Esophagus (tissue), 2 donors: ENCODE measurements at regions not wholly inside any gene's neighbourhood (a gene's known extent, or its start where the extent isn't known, plus 50 kb on each side); places are given as distances from the start of the nearest gene placed in this dataset.

ENCODE experiments used
- H3K27ac ChIP-seq, 2 donors: one replicate each; pipeline ENCODE4 v1.5.1; 2013; ENCODE audit warnings: low read depth in 2 of 2, mild to moderate bottlenecking in 2 of 2, inconsistent platforms in 1 of 2, low read length in 1 of 2, moderate library complexity in 1 of 2
- H3K27me3 ChIP-seq, 2 donors: one replicate each; pipeline ENCODE4 v1.6.1; 2013; ENCODE audit warnings: low read length in 2 of 2, control low read depth in 1 of 2, mild to moderate bottlenecking in 1 of 2; ENCODE audit not compliant: insufficient read depth in 2 of 2, control insufficient read depth in 1 of 2
- H3K36me3 ChIP-seq, 2 donors: one replicate each; pipeline ENCODE4 v1.6.1; 2013; ENCODE audit warnings: low read length in 1 of 2; ENCODE audit not compliant: control insufficient read depth in 2 of 2, insufficient read depth in 2 of 2
- H3K4me1 ChIP-seq, 2 donors: one replicate each; pipeline ENCODE4 v1.6.1; 2013; ENCODE audit warnings: low read length in 1 of 2; ENCODE audit not compliant: control insufficient read depth in 2 of 2, insufficient read depth in 2 of 2
- H3K4me3 ChIP-seq, 2 donors: one replicate each; pipeline ENCODE4 v1.5.1; 2013; ENCODE audit warnings: low read length in 2 of 2, mild to moderate bottlenecking in 2 of 2, low read depth in 1 of 2, moderate library complexity in 1 of 2
- H3K9me3 ChIP-seq, 2 donors: one replicate each; pipeline ENCODE4 v1.6.1; 2013; ENCODE audit warnings: mild to moderate bottlenecking in 2 of 2, low read depth in 1 of 2, low read length in 1 of 2, moderate library complexity in 1 of 2; ENCODE audit not compliant: control insufficient read depth in 2 of 2, insufficient read depth in 1 of 2
- WGBS, 2 donors: extraction: QIAGEN DNeasy Blood & Tissue Kit; methylation state at CpG; one replicate each; pipeline ENCODE4 v1.1.7; 2013; 5-methylcytosine and 5-hydroxymethylcytosine counted together
- donor health status: healthy with polysubstance abuse.
- donor health status: Bipolar disorder and iron deficiency.

GRCh38 chr7:124208642-124209041 is 175.8 kb upstream of the TMEM229A start:
- no peak overlapping the region for H3K4me3 ChIP-seq
- H3K27me3 ChIP-seq: no peaks in the 10 kb centered on the region
- H3K36me3 ChIP-seq: no peaks in the 10 kb centered on the region
- no peak overlapping the region for H3K27ac ChIP-seq
- no peaks in the 10 kb centered on the region for H3K4me1 ChIP-seq
- H3K9me3 ChIP-seq: no peaks in the 10 kb centered on the region
- 56 to 64% methylated on average over 2 of the region's 2 CpGs for WGBS, 2 donors

DNA sequence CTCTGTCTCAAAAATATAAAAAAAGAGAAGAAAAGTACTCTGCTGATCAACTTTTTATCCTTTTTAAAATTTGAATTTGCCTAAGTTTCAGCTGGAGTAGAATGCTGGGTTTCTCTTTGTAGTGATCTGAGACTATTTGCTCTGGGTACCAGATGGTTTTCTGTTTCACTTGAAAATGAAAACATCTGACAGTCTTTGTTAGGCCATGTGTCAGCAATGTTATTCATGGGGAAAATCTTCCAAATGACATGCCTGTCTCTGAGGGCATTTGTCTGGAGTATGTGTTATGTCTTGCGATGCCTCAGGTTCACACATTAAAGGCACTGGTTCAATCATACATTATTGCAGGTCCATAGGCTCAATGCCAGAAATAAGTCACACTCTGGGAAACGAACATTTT is 175.3 kb upstream of the TMEM229A start:
- Histone ChIP-seq H3K27ac (no peak overlapping the region), H3K36me3 (no peaks in the 10 kb centered on the region), H3K4me3 (no peak overlapping the region), H3K27me3 (no peaks in the 10 kb centered on the region), H3K9me3 (no peaks in the 10 kb centered on the region), H3K4me1 (no peaks in the 10 kb centered on the region)
- 42 to 54% methylated on average over 2 of the region's 2 CpGs for WGBS, 2 donors

DNA sequence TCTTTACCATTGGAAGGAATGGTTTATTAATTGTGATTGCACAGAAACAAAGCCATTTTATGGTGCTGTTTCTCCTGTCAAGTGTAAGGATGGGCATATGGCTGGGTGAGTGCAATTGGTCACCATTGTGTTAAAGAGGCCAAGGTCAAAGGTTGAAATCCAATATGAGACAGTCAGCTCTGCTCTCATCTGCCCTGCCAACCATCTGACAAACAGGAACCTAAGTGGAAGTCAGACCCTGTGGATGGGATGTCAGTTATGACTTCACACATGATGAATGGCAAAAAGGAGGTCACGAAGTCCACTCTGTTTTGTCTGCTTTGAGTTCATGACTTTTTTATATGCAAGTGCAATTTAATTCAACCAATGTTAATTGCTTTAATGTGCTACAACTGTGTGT is 172.7 kb upstream of the TMEM229A start:
- Histone ChIP-seq H3K9me3 (no peaks in the 10 kb centered on the region), H3K36me3 (no peaks in the 10 kb centered on the region), H3K27me3 (no peaks in the 10 kb centered on the region), H3K27ac (no peak overlapping the region), H3K4me1 (no peaks in the 10 kb centered on the region), H3K4me3 (no peak overlapping the region)
- WGBS, 2 donors: 62 to 67% methylated on average over 1 of the region's 1 CpG

GRCh38 chr7:124202546-124202945 is 169.7 kb upstream of the TMEM229A start:
- no peak overlapping the region for H3K4me3 ChIP-seq
- H3K4me1 ChIP-seq: no peaks in the 10 kb centered on the region
- 96 to 100% methylated on average over 1 of the region's 1 CpG for WGBS, 2 donors
- H3K27ac ChIP-seq: no peak overlapping the region
- no peaks in the 10 kb centered on the region for H3K9me3 ChIP-seq
- H3K27me3 ChIP-seq: no peaks in the 10 kb centered on the region
- no peaks in the 10 kb centered on the region for H3K36me3 ChIP-seq

GRCh38 chr7:124201768-124202349 is 169.0 kb upstream of the TMEM229A start:
- WGBS, 2 donors: 64 to 69% methylated on average over 3 of the region's 3 CpGs
- Histone ChIP-seq H3K27ac (no peak overlapping the region), H3K36me3 (no peaks in the 10 kb centered on the region), H3K9me3 (no peaks in the 10 kb centered on the region), H3K4me1 (no peaks in the 10 kb centered on the region), H3K27me3 (no peaks in the 10 kb centered on the region), H3K4me3 (no peak overlapping the region)

DNA sequence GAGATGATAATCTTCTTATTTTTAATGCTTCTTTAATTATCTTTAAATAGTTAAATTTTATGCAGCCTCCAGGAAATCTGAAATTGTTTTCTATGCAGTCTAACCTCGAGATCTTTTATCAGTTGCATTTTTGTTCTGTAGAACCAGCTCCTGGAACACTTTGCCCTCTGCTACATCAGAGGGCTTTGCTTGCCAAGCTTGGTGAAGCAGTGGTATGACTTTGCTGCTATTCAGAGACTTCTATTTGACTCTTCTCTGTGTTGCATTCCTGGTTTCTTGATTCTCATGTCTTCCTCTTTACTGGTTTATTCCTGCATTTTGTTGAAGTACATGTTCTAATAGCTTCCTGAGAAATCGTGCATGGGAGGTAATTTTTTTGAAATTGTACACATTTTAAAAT is 163.7 kb upstream of the TMEM229A start:
- H3K4me1 ChIP-seq: no peaks in the 10 kb centered on the region
- 22 to 28% methylated on average over 2 of the region's 2 CpGs for WGBS, 2 donors
- no peak overlapping the region for H3K27ac ChIP-seq
- H3K4me3 ChIP-seq: no peak overlapping the region
- peaks cover 0 to 2% of the 10 kb centered on the region in 2 donors for H3K9me3 ChIP-seq
- H3K27me3 ChIP-seq: no peaks in the 10 kb centered on the region
- no peaks in the 10 kb centered on the region for H3K36me3 ChIP-seq

DNA sequence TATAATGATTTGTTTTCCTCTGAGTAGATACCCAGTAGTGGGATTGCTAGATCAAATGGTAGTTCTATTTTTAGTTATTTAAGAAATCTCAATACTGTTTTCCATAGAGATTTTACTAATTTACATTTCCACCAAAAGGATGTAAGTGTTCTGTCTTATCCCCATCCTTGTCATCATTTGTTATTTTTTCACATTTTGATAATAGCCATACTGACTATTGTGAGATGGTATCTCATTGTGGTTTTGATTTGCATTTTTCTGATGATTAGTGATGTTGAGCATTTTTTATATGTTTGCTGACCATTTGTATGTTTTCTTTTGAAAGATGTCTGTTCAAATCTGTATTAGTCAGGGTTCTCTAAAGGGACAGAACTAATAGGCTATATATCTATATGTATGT is 160.0 kb upstream of the TMEM229A start:
- no peak overlapping the region for H3K27ac ChIP-seq
- no peaks in the 10 kb centered on the region for H3K27me3 ChIP-seq
- H3K4me1 ChIP-seq: no peaks in the 10 kb centered on the region
- peaks cover 0 to 2% of the 10 kb centered on the region in 2 donors for H3K9me3 ChIP-seq
- no peaks in the 10 kb centered on the region for H3K36me3 ChIP-seq
- no peak overlapping the region for H3K4me3 ChIP-seq

DNA sequence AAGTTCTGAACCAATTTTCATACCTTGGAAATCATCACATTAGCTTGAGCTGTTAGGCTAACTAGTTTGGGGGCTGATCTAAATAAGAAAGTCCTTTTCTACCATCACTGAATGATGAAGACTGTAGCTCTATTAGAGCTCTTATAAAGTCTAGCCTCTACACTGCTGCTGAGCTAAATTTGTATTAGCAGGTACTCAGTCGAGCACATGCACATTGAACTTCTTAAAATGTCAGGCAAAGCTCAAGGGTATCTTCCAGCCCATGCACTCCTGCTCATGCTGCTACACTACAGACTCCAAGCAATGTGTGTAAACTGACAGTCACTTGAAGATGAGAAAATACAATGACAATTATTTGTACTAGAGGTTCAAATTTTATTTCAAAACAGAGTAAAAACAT is 158.8 kb upstream of the TMEM229A start:
- H3K4me1 ChIP-seq: no peaks in the 10 kb centered on the region
- H3K36me3 ChIP-seq: no peaks in the 10 kb centered on the region
- no peak overlapping the region for H3K4me3 ChIP-seq
- H3K27me3 ChIP-seq: no peaks in the 10 kb centered on the region
- no peak overlapping the region for H3K27ac ChIP-seq
- 56 to 76% methylated on average over 1 of the region's 1 CpG for WGBS, 2 donors
- peaks cover 0 to 2% of the 10 kb centered on the region in 2 donors for H3K9me3 ChIP-seq

- Histone ChIP-seq H3K36me3 (no peaks in the 10 kb centered on the region), H3K4me1 (no peaks in the 10 kb centered on the region), H3K27me3 (no peaks in the 10 kb centered on the region), H3K27ac (no peak overlapping the region), H3K4me3 (no peak overlapping the region), H3K9me3 (peaks cover 0 to 2% of the 10 kb centered on the region in 2 donors)
- 73 to 82% methylated on average over 3 of the region's 3 CpGs for WGBS, 2 donors
These were observed 158.2 kb upstream of the TMEM229A start for GRCh38 chr7:124191030-124191429.

- Histone ChIP-seq H3K27ac (no peak overlapping the region), H3K27me3 (no peaks in the 10 kb centered on the region), H3K4me3 (no peak overlapping the region), H3K36me3 (no peaks in the 10 kb centered on the region), H3K9me3 (no peaks in the 10 kb centered on the region), H3K4me1 (no peaks in the 10 kb centered on the region)
- WGBS, 2 donors: 19 to 34% methylated on average over 1 of the region's 1 CpG
These were observed 155.7 kb upstream of the TMEM229A start for GRCh38 chr7:124188576-124188975.
